ENCODE measurements at regions not wholly inside any gene's neighbourhood (a gene's known extent, or its start where the extent isn't known, plus 50 kb on each side); places are given as distances from the start of the nearest gene placed in this dataset.

GRCh38 chr7:84612981-84613681 is 418.5 kb upstream of the SEMA3A start:
- intact Hi-C loops (cut with micrococcal nuclease): loop anchor here (10.0 kb wide), 2 partner anchors 418 to 678 kb away; partner anchors contain the start of gene SEMA3A
- POLR2A ChIA-PET (ENCODE audit: unreplicated experiment): no interaction called here
- BruUV-seq (replicated peaks): no TSS peak

GRCh38 chr7:84611391-84611790 is 416.8 kb upstream of the SEMA3A start:
- DNase-seq (no peak), ATAC-seq (no peak)
- Histone ChIP-seq H3K4me3 (ENCODE audit: low read length) (no peak overlapping the region), H3K36me3 (ENCODE audit: low read depth, low read length) (no peaks in the 10 kb centered on the region), H3K9ac (ENCODE audit: low read length) (no peak overlapping the region), H3K9me3 (ENCODE audit: low read length) (no peaks in the 10 kb centered on the region), H4K20me1 (ENCODE audit: low read length) (no peaks in the 10 kb centered on the region), H3K27ac (ENCODE audit: low read length) (no peak overlapping the region), H3K4me2 (ENCODE audit: low read length) (no peak overlapping the region), H2AFZ (ENCODE audit: low read length) (no peak overlapping the region), H3K9me2 (replicated peaks; ENCODE audit: low read length) (no peaks in the 10 kb centered on the region), H3K79me2 (ENCODE audit: low read length) (no peaks in the 10 kb centered on the region), H3K27me3 (ENCODE audit: low read length) (no peaks in the 10 kb centered on the region), H3K4me1 (ENCODE audit: insufficient read depth, low read length) (no peaks in the 10 kb centered on the region), H3F3A (ENCODE audit: low read length, unreplicated experiment) (no peaks in the 10 kb centered on the region)
- BruUV-seq (replicated peaks): no TSS peak
- intact Hi-C loops (cut with micrococcal nuclease): loop anchor here (10.0 kb wide), 2 partner anchors 417 to 677 kb away; partner anchors contain the start of gene SEMA3A
- ChIA-PET CTCF (no interaction called here), POLR2A (ENCODE audit: unreplicated experiment) (no interaction called here)
- TF ChIP-seq EZH2phosphoT487 (IDR thresholded peaks at IDR 0.05; ENCODE audit: borderline replicate concordance, low read length): no peak
- TF ChIP-seq EZH2 (IDR thresholded peaks at IDR 0.05; ENCODE audit: low read length, unreplicated experiment): no peak
- TF ChIP-seq CTCF (conservative IDR thresholded peaks at IDR 0.05; ENCODE audit: low read depth, low read length): no peak

More at GRCh38 chr7:84612981-84613681, 418.5 kb upstream of the SEMA3A start:
- DNase-seq: no peak
- TF ChIP-seq EZH2 (IDR thresholded peaks at IDR 0.05; ENCODE audit: low read length, unreplicated experiment) (no peak), CTCF (conservative IDR thresholded peaks at IDR 0.05; ENCODE audit: low read depth, low read length) (no peak), EZH2phosphoT487 (IDR thresholded peaks at IDR 0.05; ENCODE audit: borderline replicate concordance, low read length) (no peak)
- Histone ChIP-seq H3K27me3 (ENCODE audit: low read length) (no peaks in the 10 kb centered on the region), H3F3A (ENCODE audit: low read length, unreplicated experiment) (no peaks in the 10 kb centered on the region), H3K36me3 (ENCODE audit: low read depth, low read length) (no peaks in the 10 kb centered on the region), H3K27ac (ENCODE audit: low read length) (no peak overlapping the region), H3K4me2 (ENCODE audit: low read length) (no peak overlapping the region), H3K79me2 (ENCODE audit: low read length) (no peaks in the 10 kb centered on the region), H3K4me3 (ENCODE audit: low read length) (no peak overlapping the region), H3K9ac (ENCODE audit: low read length) (no peak overlapping the region), H4K20me1 (ENCODE audit: low read length) (no peaks in the 10 kb centered on the region), H3K9me3 (ENCODE audit: low read length) (no peaks in the 10 kb centered on the region), H3K9me2 (replicated peaks; ENCODE audit: low read length) (no peaks in the 10 kb centered on the region), H3K4me1 (ENCODE audit: insufficient read depth, low read length) (peaks cover 8% of the 10 kb centered on the region), H2AFZ (ENCODE audit: low read length) (no peak overlapping the region)
- CTCF ChIA-PET: no interaction called here
- ATAC-seq: no peak

- no peak for ATAC-seq
- ChIA-PET POLR2A (ENCODE audit: unreplicated experiment) (no interaction called here), CTCF (no interaction called here)
- intact Hi-C loops (cut with micrococcal nuclease): loop anchor here (10.0 kb wide), 2 partner anchors 416 to 676 kb away; partner anchors contain the start of gene SEMA3A
- TF ChIP-seq CTCF (conservative IDR thresholded peaks at IDR 0.05; ENCODE audit: low read depth, low read length) (no peak), EZH2 (IDR thresholded peaks at IDR 0.05; ENCODE audit: low read length, unreplicated experiment) (no peak), EZH2phosphoT487 (IDR thresholded peaks at IDR 0.05; ENCODE audit: borderline replicate concordance, low read length) (no peak)
- BruUV-seq (replicated peaks): no TSS peak
- H3K9me2 ChIP-seq (replicated peaks; ENCODE audit: low read length): no peaks in the 10 kb centered on the region
- H3K9ac ChIP-seq (ENCODE audit: low read length): no peak overlapping the region
- no peaks in the 10 kb centered on the region for H3K9me3 ChIP-seq (ENCODE audit: low read length)
- no peaks in the 10 kb centered on the region for H3K79me2 ChIP-seq (ENCODE audit: low read length)
- no peak for DNase-seq
- H3K4me3 ChIP-seq (ENCODE audit: low read length): no peak overlapping the region
- no peak overlapping the region for H2AFZ ChIP-seq (ENCODE audit: low read length)
- H3K27ac ChIP-seq (ENCODE audit: low read length): no peak overlapping the region
- H3K36me3 ChIP-seq (ENCODE audit: low read depth, low read length): no peaks in the 10 kb centered on the region
- H3F3A ChIP-seq (ENCODE audit: low read length, unreplicated experiment): no peaks in the 10 kb centered on the region
- H3K4me2 ChIP-seq (ENCODE audit: low read length): no peak overlapping the region
- no peaks in the 10 kb centered on the region for H4K20me1 ChIP-seq (ENCODE audit: low read length)
- no peaks in the 10 kb centered on the region for H3K4me1 ChIP-seq (ENCODE audit: insufficient read depth, low read length)
- H3K27me3 ChIP-seq (ENCODE audit: low read length): no peaks in the 10 kb centered on the region
These were observed 415.8 kb upstream of the SEMA3A start for GRCh38 chr7:84610390-84610789.

Data from PC-3 (cell line).